ENCODE measurements at regions not wholly inside any gene's neighbourhood (a gene's known extent, or its start where the extent isn't known, plus 50 kb on each side); places are given as distances from the start of the nearest gene placed in this dataset.
A peak's percentile ranks its signal among the peaks of the same experiment; 100 is the strongest.

GRCh38 chr7:73940701-73941238, 79.8 kb downstream of the TMEM270 start:
- Mint-ChIP-seq H3K4me3 (no peak overlapping the region), H3K4me1 (ENCODE audit: low read depth) (peaks cover 22% of the 10 kb centered on the region), H3K27me3 (ENCODE audit: insufficient read depth) (no peaks in the 10 kb centered on the region; the same call in 1 of the 2 replicates), H3K36me3 (ENCODE audit: low read depth) (peaks cover 13% of the 10 kb centered on the region; the same call in 1 of the 2 replicates), H3K27ac (no peak overlapping the region), H3K9me3 (peaks cover 8% of the 10 kb centered on the region; the same call in 1 of the 2 replicates)
- TF ChIP-seq CTCF (IDR thresholded peaks at IDR 0.05) = no peak
- no peak for DNase-seq

GRCh38 chr7:73941836-73942551, 81.0 kb downstream of the TMEM270 start:
- Mint-ChIP-seq H3K27me3 (ENCODE audit: insufficient read depth) (no peaks in the 10 kb centered on the region; the same call in 1 of the 2 replicates), H3K4me3 (no peak overlapping the region), H3K9me3 (peaks cover 8% of the 10 kb centered on the region; the same call in 1 of the 2 replicates), H3K4me1 (ENCODE audit: low read depth) (peaks cover 20% of the 10 kb centered on the region), H3K36me3 (ENCODE audit: low read depth) (peaks cover 13% of the 10 kb centered on the region; the same call in 1 of the 2 replicates), H3K27ac (peak overlapping the region; percentile 48; the same call in 1 of the 2 replicates)
- peak; percentile 31 for DNase-seq
- no peak for TF ChIP-seq CTCF (IDR thresholded peaks at IDR 0.05)

GRCh38 chr7:73945022-73945421, 83.0 kb upstream of the ELN start:
- H3K4me3 Mint-ChIP-seq = no peak overlapping the region

GRCh38 chr7:73948287-73948686, 79.7 kb upstream of the ELN start:
- Mint-ChIP-seq H3K36me3 (ENCODE audit: low read depth) (peaks cover 17% of the 10 kb centered on the region), H3K4me3 (no peak overlapping the region), H3K9me3 (peaks cover 23% of the 10 kb centered on the region), H3K27me3 (ENCODE audit: insufficient read depth) (peaks cover 3% of the 10 kb centered on the region; the same call in 1 of the 2 replicates), H3K4me1 (ENCODE audit: low read depth) (no peaks in the 10 kb centered on the region), H3K27ac (no peak overlapping the region)
- DNase-seq = no peak
- TF ChIP-seq CTCF (IDR thresholded peaks at IDR 0.05) = no peak

More at GRCh38 chr7:73945022-73945421, 83.0 kb upstream of the ELN start:
- peaks cover 17% of the 10 kb centered on the region for H3K4me1 Mint-ChIP-seq (ENCODE audit: low read depth)
- no peak for TF ChIP-seq CTCF (IDR thresholded peaks at IDR 0.05)
- H3K27me3 Mint-ChIP-seq (ENCODE audit: insufficient read depth) = peaks cover 3% of the 10 kb centered on the region; the same call in 1 of the 2 replicates
- H3K27ac Mint-ChIP-seq = no peak overlapping the region
- peaks cover 26% of the 10 kb centered on the region for H3K36me3 Mint-ChIP-seq (ENCODE audit: low read depth)
- H3K9me3 Mint-ChIP-seq = peaks cover 31% of the 10 kb centered on the region
- DNase-seq = no peak

- peaks cover 23% of the 10 kb centered on the region for H3K9me3 Mint-ChIP-seq
- H3K36me3 Mint-ChIP-seq (ENCODE audit: low read depth) = peaks cover 17% of the 10 kb centered on the region
- TF ChIP-seq CTCF (IDR thresholded peaks at IDR 0.05) = no peak
- H3K27ac Mint-ChIP-seq = no peak overlapping the region
- no peak overlapping the region for H3K4me3 Mint-ChIP-seq
- DNase-seq = no peak
- peaks cover 6% of the 10 kb centered on the region; the same call in 1 of the 2 replicates for H3K27me3 Mint-ChIP-seq (ENCODE audit: insufficient read depth)
- H3K4me1 Mint-ChIP-seq (ENCODE audit: low read depth) = no peaks in the 10 kb centered on the region
Observed at GRCh38 chr7:73952266-73952665, 75.7 kb upstream of the ELN start.

Measured in HFFc6 (cell line).